ENCODE measurements at regions not wholly inside any gene's neighbourhood (a gene's known extent, or its start where the extent isn't known, plus 50 kb on each side); places are given as distances from the start of the nearest gene placed in this dataset.

GRCh38 chr11:43250309-43250708 is 61.5 kb upstream of the API5 start:
- no peak for DNase-seq (ENCODE audit: low spot score)

GRCh38 chr11:43261775-43262174 is 50.0 kb upstream of the API5 start:
- DNase-seq (ENCODE audit: low spot score), result no peak
